PC-3 (cell line): ENCODE measurements at regions not wholly inside any gene's neighbourhood (a gene's known extent, or its start where the extent isn't known, plus 50 kb on each side); places are given as distances from the start of the nearest gene placed in this dataset.

Experiments used
- ATAC-seq: fragments of 200-7000 bp; cut with Tn5 transposase; 2 replicates; pipeline ENCODE4 v1.9.1; 2020; ENCODE audit warnings: mild to moderate bottlenecking, moderate library complexity
- BruUV-seq: library from RNA; stranded (reverse); fragments of 400-500 nt; replicated peaks from 2 replicates; lab custom pipeline; 2021; lab: Mats Ljungman, UMichigan
- CTCF ChIA-PET: fragments of 300-600 bp; sonication (Branson Sonifier 250); formaldehyde crosslinking; loops from one replicate; lab custom pipeline; 2022; ENCODE audit warnings: antibody characterized with exemption; lab: Charles Lee
- POLR2A ChIA-PET: fragments of 300-600 bp; sonication (Branson Sonifier 250); formaldehyde crosslinking; loops from one replicate; lab custom pipeline; 2022; ENCODE audit warnings: antibody characterized with exemption; ENCODE audit not compliant: unreplicated experiment; lab: Charles Lee
- DNase-seq: peaks from one replicate; pipeline ENCODE4 v3.0.0-alpha.2; 2015
- H2AFZ ChIP-seq: fragments of 300-600 bp; sonication (generic); 2 replicates; pipeline ENCODE4 v1.6.0; 2016; ENCODE audit warnings: antibody characterized with exemption, low read length
- H3F3A ChIP-seq: fragments of 300-600 bp; sonication (generic); one replicate; pipeline ENCODE4 v1.6.0; 2017; ENCODE audit warnings: antibody characterized with exemption, low read length, control low read depth, mild to moderate bottlenecking; ENCODE audit not compliant: unreplicated experiment
- H3K27ac ChIP-seq: fragments of 300-600 bp; sonication (generic); 2 replicates; pipeline ENCODE4 v1.5.1; 2016; ENCODE audit warnings: mild to moderate bottlenecking, low read length
- H3K27me3 ChIP-seq: fragments of 300-600 bp; sonication (generic); 2 replicates; pipeline ENCODE4 v1.6.1; 2016; ENCODE audit warnings: low read length, mixed read lengths
- H3K36me3 ChIP-seq: fragments of 300-600 bp; sonication (generic); 2 replicates; pipeline ENCODE4 v1.6.1; 2016; ENCODE audit warnings: low read depth, mixed run types, low read length, mixed read lengths
- H3K4me1 ChIP-seq: fragments of 300-600 bp; sonication (generic); 2 replicates; pipeline ENCODE4 v1.5.1; 2016; ENCODE audit warnings: low read length; ENCODE audit not compliant: insufficient read depth
- H3K4me2 ChIP-seq: fragments of 300-600 bp; sonication (generic); 2 replicates; pipeline ENCODE4 v1.6.0; 2016; ENCODE audit warnings: low read length
- H3K4me3 ChIP-seq: fragments of 300-600 bp; sonication (generic); 2 replicates; pipeline ENCODE4 v1.5.1; 2016; ENCODE audit warnings: mild to moderate bottlenecking, low read length, mixed read lengths
- H3K79me2 ChIP-seq: fragments of 300-600 bp; sonication (generic); 2 replicates; pipeline ENCODE4 v1.6.1; 2017; ENCODE audit warnings: low read length, mixed read lengths
- H3K9ac ChIP-seq: fragments of 300-600 bp; sonication (generic); 2 replicates; pipeline ENCODE4 v1.6.0; 2016; ENCODE audit warnings: mild to moderate bottlenecking, low read length
- H3K9me2 ChIP-seq: fragments of 300-600 bp; sonication (generic); replicated peaks from 2 replicates; pipeline ENCODE4 v1.6.1; 2016; ENCODE audit warnings: mixed run types, low read length, mixed read lengths
- H3K9me3 ChIP-seq: fragments of 300-600 bp; sonication (generic); 2 replicates; pipeline ENCODE4 v1.6.1; 2016; ENCODE audit warnings: low read length, mixed read lengths
- H4K20me1 ChIP-seq: fragments of 300-600 bp; sonication (generic); 2 replicates; pipeline ENCODE4 v1.6.1; 2016; ENCODE audit warnings: low read length, mixed read lengths
- CTCF ChIP-seq: fragments of 300-600 bp; sonication (generic); conservative IDR thresholded peaks from 2 replicates; pipeline ENCODE4 v1.5.1; 2017; ENCODE audit warnings: antibody characterized with exemption, low read depth, mild to moderate bottlenecking, low read length
- EZH2 ChIP-seq: fragments of 300-600 bp; sonication (generic); IDR thresholded peaks from one replicate; pipeline ENCODE4 v1.6.1; 2017; ENCODE audit warnings: antibody characterized with exemption, mild to moderate bottlenecking, low read length; ENCODE audit not compliant: unreplicated experiment
- EZH2phosphoT487 ChIP-seq: fragments of 300-600 bp; sonication (generic); IDR thresholded peaks from 2 replicates; pipeline ENCODE4 v1.6.1; 2018; ENCODE audit warnings: mild to moderate bottlenecking, antibody characterized with exemption, low read length, borderline replicate concordance
- intact Hi-C: fragments of 100-400 bp; cut with micrococcal nuclease; formaldehyde crosslinking; loops from 2 replicates; pipeline ENCODE4 v1.9.0; 2023

GRCh38 chr7:56219017-56219416 is 102.8 kb upstream of the NUPR2 start:
- H2AFZ ChIP-seq, result no peak overlapping the region
- intact Hi-C loops, result no loop called here
- H3K79me2 ChIP-seq, result no peaks in the 10 kb centered on the region
- ATAC-seq, result no peak
- BruUV-seq, result no TSS peak
- ChIA-PET CTCF (no interaction called here), POLR2A (no interaction called here)
- no peaks in the 10 kb centered on the region for H3K9me3 ChIP-seq
- H3K27me3 ChIP-seq, result no peaks in the 10 kb centered on the region
- H3K4me1 ChIP-seq, result no peaks in the 10 kb centered on the region
- no peaks in the 10 kb centered on the region for H4K20me1 ChIP-seq
- H3K4me3 ChIP-seq, result no peak overlapping the region
- TF ChIP-seq CTCF (no peak), EZH2 (no peak), EZH2phosphoT487 (no peak)
- H3K9ac ChIP-seq, result no peak overlapping the region
- H3K9me2 ChIP-seq, result no peaks in the 10 kb centered on the region
- H3K27ac ChIP-seq, result no peak overlapping the region
- H3F3A ChIP-seq, result no peaks in the 10 kb centered on the region
- DNase-seq, result no peak
- H3K4me2 ChIP-seq, result no peak overlapping the region
- H3K36me3 ChIP-seq, result no peaks in the 10 kb centered on the region

GRCh38 chr7:56218510-56218909 is 102.3 kb upstream of the NUPR2 start:
- no TSS peak for BruUV-seq

GRCh38 chr7:56213574-56213973 is 97.4 kb upstream of the NUPR2 start:
- Histone ChIP-seq H3K9me2 (no peaks in the 10 kb centered on the region), H3K79me2 (no peaks in the 10 kb centered on the region), H4K20me1 (no peaks in the 10 kb centered on the region), H2AFZ (no peak overlapping the region), H3K4me2 (no peak overlapping the region), H3K27ac (no peak overlapping the region), H3F3A (no peaks in the 10 kb centered on the region), H3K4me3 (no peak overlapping the region), H3K27me3 (no peaks in the 10 kb centered on the region), H3K9me3 (peaks cover 4% of the 10 kb centered on the region; the same call in 1 of the 2 replicates), H3K4me1 (no peaks in the 10 kb centered on the region), H3K9ac (no peak overlapping the region), H3K36me3 (no peaks in the 10 kb centered on the region)
- intact Hi-C loops, result no loop called here
- ATAC-seq, result no peak
- no TSS peak for BruUV-seq
- DNase-seq, result no peak
- ChIA-PET CTCF (no interaction called here), POLR2A (no interaction called here)
- TF ChIP-seq EZH2 (no peak), EZH2phosphoT487 (no peak), CTCF (no peak)

More at GRCh38 chr7:56218510-56218909, 102.3 kb upstream of the NUPR2 start:
- H3F3A ChIP-seq, result no peaks in the 10 kb centered on the region
- H3K4me2 ChIP-seq, result no peak overlapping the region
- ATAC-seq, result no peak
- H3K27me3 ChIP-seq, result no peaks in the 10 kb centered on the region
- ChIA-PET CTCF (no interaction called here), POLR2A (no interaction called here)
- no peaks in the 10 kb centered on the region for H3K9me2 ChIP-seq
- H3K9ac ChIP-seq, result no peak overlapping the region
- no peaks in the 10 kb centered on the region for H3K79me2 ChIP-seq
- TF ChIP-seq EZH2phosphoT487 (no peak), CTCF (no peak), EZH2 (no peak)
- no peaks in the 10 kb centered on the region for H3K4me1 ChIP-seq
- no peaks in the 10 kb centered on the region for H4K20me1 ChIP-seq
- no peak overlapping the region for H3K4me3 ChIP-seq
- no peak overlapping the region for H3K27ac ChIP-seq
- intact Hi-C loops, result no loop called here
- H3K36me3 ChIP-seq, result no peaks in the 10 kb centered on the region
- H2AFZ ChIP-seq, result no peak overlapping the region
- no peak for DNase-seq
- no peaks in the 10 kb centered on the region for H3K9me3 ChIP-seq
